H9 (cell line): ENCODE measurements at regions not wholly inside any gene's neighbourhood (a gene's known extent, or its start where the extent isn't known, plus 50 kb on each side); places are given as distances from the start of the nearest gene placed in this dataset.

ENCODE experiments used
- DNase-seq: peaks from one replicate; pipeline ENCODE4 v3.0.0-alpha.2; 2017
- H2AFZ ChIP-seq: one replicate; pipeline ENCODE4 v1.6.1; 2013; ENCODE audit warnings: mild to moderate bottlenecking, low read length, control low read depth, moderate library complexity
- H2AK5ac ChIP-seq: 2 replicates; pipeline ENCODE4 v1.6.1; 2013; ENCODE audit warnings: low read length, control low read depth, mixed read lengths; ENCODE audit not compliant: insufficient read length
- H2BK120ac ChIP-seq: one replicate; pipeline ENCODE4 v1.6.1; 2013; ENCODE audit warnings: low read depth, mild to moderate bottlenecking, low read length, control low read depth, inconsistent platforms; ENCODE audit not compliant: poor library complexity, severe bottlenecking
- H2BK12ac ChIP-seq: 2 replicates; pipeline ENCODE4 v1.6.1; 2013; ENCODE audit warnings: low read length, control low read depth, mixed read lengths, low read depth; ENCODE audit not compliant: insufficient read length
- H2BK15ac ChIP-seq: 2 replicates; pipeline ENCODE4 v1.6.1; 2013; ENCODE audit warnings: low read depth, low read length, control low read depth
- H2BK20ac ChIP-seq: one replicate; pipeline ENCODE4 v1.6.1; 2013; ENCODE audit warnings: low read depth, mild to moderate bottlenecking, low read length, control low read depth, inconsistent platforms; ENCODE audit not compliant: poor library complexity, severe bottlenecking
- H2BK5ac ChIP-seq: 2 replicates; pipeline ENCODE4 v1.6.1; 2013; ENCODE audit warnings: low read length, control low read depth, mixed read lengths; ENCODE audit not compliant: insufficient read length
- H3K14ac ChIP-seq: 2 replicates; pipeline ENCODE4 v1.6.1; 2013; ENCODE audit warnings: low read length, control low read depth; ENCODE audit not compliant: insufficient read depth
- H3K18ac ChIP-seq: 2 replicates; pipeline ENCODE4 v1.6.1; 2013; ENCODE audit warnings: low read depth, mild to moderate bottlenecking, mixed read lengths, low read length, control low read depth; ENCODE audit not compliant: insufficient read length
- H3K23ac ChIP-seq: 2 replicates; pipeline ENCODE4 v1.6.1; 2013; ENCODE audit warnings: low read length, control low read depth, mixed read lengths, low read depth; ENCODE audit not compliant: insufficient read length
- H3K23me2 ChIP-seq: 2 replicates; pipeline ENCODE4 v1.6.1; 2013; ENCODE audit warnings: low read depth, mild to moderate bottlenecking, mixed read lengths, low read length, control low read depth; ENCODE audit not compliant: insufficient read length, poor library complexity, severe bottlenecking
- H3K27ac ChIP-seq: 2 replicates; pipeline ENCODE4 v1.5.1; 2013; ENCODE audit warnings: low read length, control low read depth, mixed read lengths, low read depth; ENCODE audit not compliant: insufficient read length
- H3K27me3 ChIP-seq: 2 replicates; pipeline ENCODE4 v1.6.1; 2013; ENCODE audit warnings: low read length, control low read depth, inconsistent platforms; ENCODE audit not compliant: insufficient read depth
- H3K4ac ChIP-seq: 2 replicates; pipeline ENCODE4 v1.6.1; 2013; ENCODE audit warnings: low read depth, mild to moderate bottlenecking, control low read depth, inconsistent platforms, low read length, moderate library complexity
- H3K4me1 ChIP-seq: 2 replicates; pipeline ENCODE4 v1.6.1; 2013; ENCODE audit warnings: low read length, control low read depth, inconsistent platforms; ENCODE audit not compliant: insufficient read depth
- H3K4me2 ChIP-seq: 2 replicates; pipeline ENCODE4 v1.6.1; 2013; ENCODE audit warnings: low read length, control low read depth, mixed read lengths; ENCODE audit not compliant: insufficient read length, insufficient read depth
- H3K56ac ChIP-seq: 2 replicates; pipeline ENCODE4 v1.6.1; 2013; ENCODE audit warnings: low read depth, mild to moderate bottlenecking, mixed read lengths, low read length, control low read depth; ENCODE audit not compliant: insufficient read length
- H3K79me1 ChIP-seq: 2 replicates; pipeline ENCODE4 v1.6.1; 2013; ENCODE audit warnings: low read depth, mild to moderate bottlenecking, moderate library complexity, low read length, control low read depth, inconsistent platforms; ENCODE audit not compliant: insufficient read depth, poor library complexity, severe bottlenecking
- H3K79me2 ChIP-seq: 2 replicates; pipeline ENCODE4 v1.6.1; 2013; ENCODE audit warnings: low read length, control low read depth, inconsistent platforms; ENCODE audit not compliant: insufficient read depth
- H3K9ac ChIP-seq: 2 replicates; pipeline ENCODE4 v1.6.1; 2013; ENCODE audit warnings: low read length, control low read depth, mixed read lengths; ENCODE audit not compliant: insufficient read length; ENCODE audit errors: extremely low read depth
- H3K9me3 ChIP-seq: one replicate; pipeline ENCODE4 v1.6.1; 2013; ENCODE audit warnings: low read depth, low read length, inconsistent platforms; ENCODE audit not compliant: control insufficient read depth
- H3T11ph ChIP-seq: one replicate; pipeline ENCODE4 v1.6.1; 2013; ENCODE audit warnings: mild to moderate bottlenecking, low read length, control low read depth, inconsistent platforms
- H4K20me1 ChIP-seq: one replicate; pipeline ENCODE4 v1.6.1; 2013; ENCODE audit not compliant: control insufficient read depth, insufficient read length, insufficient read depth
- H4K5ac ChIP-seq: 2 replicates; pipeline ENCODE4 v1.6.1; 2013; ENCODE audit warnings: low read depth, mild to moderate bottlenecking, mixed read lengths, low read length, control low read depth; ENCODE audit not compliant: insufficient read length
- H4K8ac ChIP-seq: replicated peaks from 2 replicates; pipeline ENCODE4 v1.6.1; 2013; ENCODE audit warnings: low read length, control low read depth, mixed read lengths, low read depth; ENCODE audit not compliant: insufficient read length
- H4K91ac ChIP-seq: 2 replicates; pipeline ENCODE4 v1.6.1; 2013; ENCODE audit warnings: low read depth, mild to moderate bottlenecking, moderate library complexity, mixed read lengths, low read length, control low read depth; ENCODE audit not compliant: insufficient read length
- H3K27ac Mint-ChIP-seq, 3 experiments: 2 replicates in 2 of 3; 3 replicates in 1 of 3; pipeline ENCODE4 v1.8.0; 2020 to 2021; ENCODE audit warnings: mixed read lengths in 3 of 3, mild to moderate bottlenecking in 1 of 3, moderate library complexity in 1 of 3
- H3K27me3 Mint-ChIP-seq: 2 replicates; pipeline ENCODE4 v1.8.0; 2021; ENCODE audit warnings: low read depth, mild to moderate bottlenecking, moderate library complexity, mixed read lengths
- H3K36me3 Mint-ChIP-seq, 3 experiments: 2 replicates in 2 of 3; 3 replicates in 1 of 3; pipeline ENCODE4 v1.8.0; 2020 to 2021; ENCODE audit warnings: low read depth in 3 of 3, mixed read lengths in 3 of 3; ENCODE audit not compliant: insufficient read depth in 1 of 3
- H3K4me1 Mint-ChIP-seq, 2 experiments: 2 replicates each; pipeline ENCODE4 v1.8.0; 2020; ENCODE audit warnings: mixed read lengths in 2 of 2
- H3K4me3 Mint-ChIP-seq, 2 experiments: 2 replicates in 1 of 2; 3 replicates in 1 of 2; pipeline ENCODE4 v1.8.0; 2020 to 2021; ENCODE audit warnings: mild to moderate bottlenecking in 2 of 2, mixed read lengths in 2 of 2, moderate library complexity in 1 of 2
- H3K9me3 Mint-ChIP-seq, 2 experiments: 2 replicates in 1 of 2; 3 replicates in 1 of 2; pipeline ENCODE4 v1.8.0; 2020; ENCODE audit warnings: mild to moderate bottlenecking in 2 of 2, mixed read lengths in 2 of 2, moderate library complexity in 1 of 2
- CTCF ChIP-seq: fragments of 200-600 bp; sonication (generic); conservative IDR thresholded peaks from 3 replicates; pipeline ENCODE4 v1.8.0; 2021; ENCODE audit warnings: antibody characterized with exemption, mild to moderate bottlenecking
- WGBS: extraction: QIAGEN DNeasy Blood & Tissue Kit; methylation state at CpG from one replicate; pipeline ENCODE4 v1.1.7; 2013; ENCODE audit warnings: missing lambda C conversion rate, low lambda C conversion rate, mixed read lengths; ENCODE audit not compliant: insufficient read length; ENCODE audit errors: extremely low coverage; 5-methylcytosine and 5-hydroxymethylcytosine counted together

DNA sequence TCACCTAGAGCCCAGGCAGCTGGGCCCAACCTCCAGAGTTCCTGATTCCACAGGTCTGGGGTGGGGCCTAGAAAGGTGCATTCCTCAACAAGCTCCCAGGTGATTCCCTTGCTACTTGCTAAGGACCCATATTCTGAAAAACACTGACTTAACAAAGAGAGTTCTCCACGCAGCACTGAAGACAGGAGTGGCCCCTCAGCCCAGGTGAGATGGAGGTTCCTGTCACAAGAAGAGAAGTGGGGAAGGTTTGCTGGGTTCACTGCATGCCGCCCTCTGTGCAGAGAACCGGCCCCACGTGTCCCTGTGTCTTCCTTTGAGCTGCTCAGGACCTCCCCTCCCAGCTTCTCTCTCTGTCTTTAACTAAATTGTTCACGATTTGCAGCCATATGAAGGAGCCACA lies 201.4 kb upstream of the DDX18 start:
- Histone ChIP-seq H3K23ac (no peak overlapping the region), H4K8ac (no peak overlapping the region), H2BK5ac (no peak overlapping the region), H3K14ac (no peak overlapping the region), H3T11ph (no peak overlapping the region), H3K56ac (no peak overlapping the region), H2AK5ac (no peak overlapping the region), H3K27ac (no peak overlapping the region), H3K18ac (no peak overlapping the region), H2BK12ac (no peak overlapping the region), H2BK20ac (no peak overlapping the region), H4K20me1 (no peaks in the 10 kb centered on the region), H3K9me3 (no peaks in the 10 kb centered on the region), H2AFZ (no peak overlapping the region), H2BK15ac (no peak overlapping the region), H3K79me1 (no peaks in the 10 kb centered on the region), H3K9ac (no peak overlapping the region), H3K79me2 (no peaks in the 10 kb centered on the region), H2BK120ac (no peak overlapping the region), H3K4ac (no peak overlapping the region), H3K4me2 (no peak overlapping the region), H4K5ac (no peak overlapping the region), H3K23me2 (no peaks in the 10 kb centered on the region), H4K91ac (no peak overlapping the region), H3K27me3 (no peaks in the 10 kb centered on the region), H3K4me1 (no peaks in the 10 kb centered on the region; the same call in 1 of the 2 replicates)
- H3K9me3 Mint-ChIP-seq, result no peaks in the 10 kb centered on the region; a peak in 2 of 5 replicates
- H3K4me3 Mint-ChIP-seq, result no peak overlapping the region
- TF ChIP-seq CTCF, result no peak
- no CpG with 5 or more reads among the region's 5 CpGs for WGBS
- DNase-seq, result no peak
- no peaks in the 10 kb centered on the region; the same call in 1 of the 2 replicates for H3K27me3 Mint-ChIP-seq
- no peaks in the 10 kb centered on the region; a peak in 1 of 7 replicates for H3K36me3 Mint-ChIP-seq
- no peak overlapping the region; a peak in 2 of 7 replicates for H3K27ac Mint-ChIP-seq
- H3K4me1 Mint-ChIP-seq, result peaks cover 11 to 18% of the 10 kb centered on the region in 2 experiments
